ENCODE measurements at regions not wholly inside any gene's neighbourhood (a gene's known extent, or its start where the extent isn't known, plus 50 kb on each side); places are given as distances from the start of the nearest gene placed in this dataset.

GRCh38 chr18:29146068-29146467 is 969.1 kb upstream of the CDH2 start:
- no peak overlapping the region for H2AFZ ChIP-seq (ENCODE audit: low read length)
- no peaks in the 10 kb centered on the region for H3K9me3 Mint-ChIP-seq
- H3K27me3 ChIP-seq (ENCODE audit: insufficient read depth, low read length), result no peaks in the 10 kb centered on the region
- H3K14ac ChIP-seq (ENCODE audit: insufficient read depth, low read length), result no peak overlapping the region
- no peak overlapping the region for H3K56ac ChIP-seq (ENCODE audit: insufficient read length, low read depth, low read length)
- DNase-seq, result no peak
- H3K79me1 ChIP-seq (ENCODE audit: insufficient read depth, low read depth, low read length, poor library complexity, severe bottlenecking), result no peaks in the 10 kb centered on the region
- H2BK12ac ChIP-seq (ENCODE audit: insufficient read length, low read depth, low read length), result no peak overlapping the region
- H4K91ac ChIP-seq (ENCODE audit: insufficient read length, low read depth, low read length), result no peak overlapping the region
- H2BK15ac ChIP-seq (ENCODE audit: low read depth, low read length), result no peak overlapping the region
- H2BK120ac ChIP-seq (ENCODE audit: low read depth, low read length, poor library complexity, severe bottlenecking), result no peak overlapping the region
- no peaks in the 10 kb centered on the region for H3K36me3 Mint-ChIP-seq (ENCODE audit: insufficient read depth in 1 of 3, low read depth in 3 of 3)
- no peak overlapping the region for H3K4me2 ChIP-seq (ENCODE audit: insufficient read depth, insufficient read length, low read length)
- no peak for TF ChIP-seq CTCF (conservative IDR thresholded peaks at IDR 0.05)
- H3K4me3 Mint-ChIP-seq, result no peak overlapping the region
- no peak overlapping the region for H4K5ac ChIP-seq (ENCODE audit: insufficient read length, low read depth, low read length)
- no peak overlapping the region for H2BK20ac ChIP-seq (ENCODE audit: low read depth, low read length, poor library complexity, severe bottlenecking)
- no peak overlapping the region for H3K23ac ChIP-seq (ENCODE audit: insufficient read length, low read depth, low read length)
- H3K4me1 ChIP-seq (ENCODE audit: insufficient read depth, low read length), result peaks cover 2% of the 10 kb centered on the region; the same call in 1 of the 2 replicates
- no peaks in the 10 kb centered on the region for H3K9me3 ChIP-seq (ENCODE audit: control insufficient read depth, low read depth, low read length)
- no peaks in the 10 kb centered on the region for H3K79me2 ChIP-seq (ENCODE audit: insufficient read depth, low read length)
- H3K27ac Mint-ChIP-seq, result no peak overlapping the region
- peaks cover 3 to 10% of the 10 kb centered on the region in 2 experiments; a peak in 2 of 4 replicates for H3K4me1 Mint-ChIP-seq
- no peak overlapping the region for H2AK5ac ChIP-seq (ENCODE audit: insufficient read length, low read length)
- H3K23me2 ChIP-seq (ENCODE audit: insufficient read length, low read depth, low read length, poor library complexity, severe bottlenecking), result no peaks in the 10 kb centered on the region
- no peaks in the 10 kb centered on the region for H3K27me3 Mint-ChIP-seq (ENCODE audit: low read depth)
- no peaks in the 10 kb centered on the region for H4K20me1 ChIP-seq (ENCODE audit: control insufficient read depth, insufficient read depth, insufficient read length)
- no peak overlapping the region for H2BK5ac ChIP-seq (ENCODE audit: insufficient read length, low read length)
- H3K9ac ChIP-seq (ENCODE audit: extremely low read depth, insufficient read length, low read length), result no peak overlapping the region
- no peak overlapping the region for H3K27ac ChIP-seq (ENCODE audit: insufficient read length, low read depth, low read length)
- no peak overlapping the region for H3K18ac ChIP-seq (ENCODE audit: insufficient read length, low read depth, low read length)
- no peak overlapping the region for H3K4ac ChIP-seq (ENCODE audit: low read depth, low read length)
- no peak overlapping the region for H3T11ph ChIP-seq (ENCODE audit: low read length)
- H4K8ac ChIP-seq (replicated peaks; ENCODE audit: insufficient read length, low read depth, low read length), result no peak overlapping the region
- no CpG with 5 or more reads among the region's 4 CpGs for WGBS (ENCODE audit: extremely low coverage, insufficient read length, low lambda C conversion rate)
